Keratinocyte (primary cell): ENCODE measurements at regions not wholly inside any gene's neighbourhood (a gene's known extent, or its start where the extent isn't known, plus 50 kb on each side); places are given as distances from the start of the nearest gene placed in this dataset.

Source experiments
- DNase-seq: peaks from one replicate; pipeline ENCODE4 v3.0.0-alpha.2; 2011; ENCODE audit warnings: low read depth, missing footprints, low spot score
- FAIRE-seq: peaks from 2 replicates; lab custom pipeline; 2011; peaks lifted over from hg19 to GRCh38; lab: Jason Lieb, UNC
- H2AFZ ChIP-seq: 2 replicates; pipeline ENCODE4 v1.6.0; 2012; ENCODE audit warnings: low read length, control low read depth, inconsistent platforms; ENCODE audit not compliant: control insufficient read depth
- H3K27ac ChIP-seq: 2 replicates; pipeline ENCODE4 v1.5.1; 2011; ENCODE audit warnings: low read length; ENCODE audit not compliant: control insufficient read depth, insufficient read depth
- H3K27me3 ChIP-seq: 3 replicates; pipeline ENCODE4 v1.6.0; 2011; ENCODE audit warnings: low read length; ENCODE audit not compliant: control insufficient read depth, insufficient read depth; ENCODE audit errors: extremely low read depth
- H3K36me3 ChIP-seq, 2 experiments: 2 replicates in 1 of 2; 3 replicates in 1 of 2; pipeline ENCODE4 v1.5.1; 2011; ENCODE audit warnings: low read length in 2 of 2, mild to moderate bottlenecking in 1 of 2; ENCODE audit not compliant: control insufficient read depth in 2 of 2, insufficient read depth in 2 of 2; ENCODE audit errors: extremely low read depth in 1 of 2
- H3K4me1 ChIP-seq: 3 replicates; pipeline ENCODE4 v1.5.1; 2011; ENCODE audit warnings: low read length; ENCODE audit not compliant: control insufficient read depth, insufficient read depth; ENCODE audit errors: extremely low read depth
- H3K4me2 ChIP-seq: 3 replicates; pipeline ENCODE4 v1.6.0; 2011; ENCODE audit warnings: low read depth, low read length; ENCODE audit not compliant: control insufficient read depth, insufficient read depth; ENCODE audit errors: extremely low read depth
- H3K4me3 ChIP-seq, 3 experiments: fragments of 200-600 bp in 1 of 3; sonication (generic) in 1 of 3; 2 replicates in 2 of 3; 3 replicates in 1 of 3; pipeline ENCODE4 v1.5.1; 2011 to 2016; ENCODE audit warnings: low read length in 3 of 3, mild to moderate bottlenecking in 3 of 3, control low read depth in 2 of 3, inconsistent platforms in 1 of 3, low read depth in 1 of 3, mixed read lengths in 1 of 3, mixed run types in 1 of 3, moderate library complexity in 1 of 3; ENCODE audit not compliant: control insufficient read depth in 2 of 3, insufficient read depth in 2 of 3; ENCODE audit errors: extremely low read depth in 1 of 3
- H3K79me2 ChIP-seq: 2 replicates; pipeline ENCODE4 v1.6.0; 2012; ENCODE audit warnings: low read length; ENCODE audit not compliant: control insufficient read depth, insufficient read depth
- H3K9ac ChIP-seq: 3 replicates; pipeline ENCODE4 v1.6.0; 2011; ENCODE audit warnings: low read length; ENCODE audit not compliant: control insufficient read depth, insufficient read depth; ENCODE audit errors: extremely low read depth
- H3K9me1 ChIP-seq: 3 replicates; pipeline ENCODE4 v1.6.0; 2011; ENCODE audit warnings: low read length; ENCODE audit not compliant: control insufficient read depth, insufficient read depth; ENCODE audit errors: extremely low read depth
- H3K9me3 ChIP-seq: 2 replicates; pipeline ENCODE4 v1.5.1; 2012; ENCODE audit warnings: low read depth, low read length; ENCODE audit not compliant: control insufficient read depth
- H4K20me1 ChIP-seq: 3 replicates; pipeline ENCODE4 v1.6.0; 2011; ENCODE audit warnings: low read length; ENCODE audit not compliant: control insufficient read depth, insufficient read depth; ENCODE audit errors: extremely low read depth
- EZH2 ChIP-seq: IDR thresholded peaks from one replicate; pipeline ENCODE4 v1.6.1; 2012; ENCODE audit warnings: inconsistent platforms, mild to moderate bottlenecking, low read length, moderate library complexity
- dilution Hi-C: fragments of 300-500 bp; cut with MboI; formaldehyde crosslinking; loops from one replicate; pipeline ENCODE4 v1.7.0; 2020; ENCODE audit warnings: low sequenced_read_pairs; ENCODE audit not compliant: extremely low pct_ligation_motif_present
- TF ChIP-seq, protein P1 (sequence below), 3 experiments: IDR thresholded peaks in 1 of 3; conservative IDR thresholded peaks in 1 of 3; optimal IDR thresholded peaks in 1 of 3; 2 replicates in 2 of 3; 3 replicates in 1 of 3; pipeline versions ENCODE3 to v1.5.1; 2011; ENCODE audit warnings: low read length in 3 of 3, mild to moderate bottlenecking in 3 of 3, moderate library complexity in 2 of 3, control low read depth in 1 of 3, inconsistent platforms in 1 of 3; ENCODE audit not compliant: insufficient read depth in 2 of 3; ENCODE audit errors: extremely low read depth in 1 of 3

DNA sequence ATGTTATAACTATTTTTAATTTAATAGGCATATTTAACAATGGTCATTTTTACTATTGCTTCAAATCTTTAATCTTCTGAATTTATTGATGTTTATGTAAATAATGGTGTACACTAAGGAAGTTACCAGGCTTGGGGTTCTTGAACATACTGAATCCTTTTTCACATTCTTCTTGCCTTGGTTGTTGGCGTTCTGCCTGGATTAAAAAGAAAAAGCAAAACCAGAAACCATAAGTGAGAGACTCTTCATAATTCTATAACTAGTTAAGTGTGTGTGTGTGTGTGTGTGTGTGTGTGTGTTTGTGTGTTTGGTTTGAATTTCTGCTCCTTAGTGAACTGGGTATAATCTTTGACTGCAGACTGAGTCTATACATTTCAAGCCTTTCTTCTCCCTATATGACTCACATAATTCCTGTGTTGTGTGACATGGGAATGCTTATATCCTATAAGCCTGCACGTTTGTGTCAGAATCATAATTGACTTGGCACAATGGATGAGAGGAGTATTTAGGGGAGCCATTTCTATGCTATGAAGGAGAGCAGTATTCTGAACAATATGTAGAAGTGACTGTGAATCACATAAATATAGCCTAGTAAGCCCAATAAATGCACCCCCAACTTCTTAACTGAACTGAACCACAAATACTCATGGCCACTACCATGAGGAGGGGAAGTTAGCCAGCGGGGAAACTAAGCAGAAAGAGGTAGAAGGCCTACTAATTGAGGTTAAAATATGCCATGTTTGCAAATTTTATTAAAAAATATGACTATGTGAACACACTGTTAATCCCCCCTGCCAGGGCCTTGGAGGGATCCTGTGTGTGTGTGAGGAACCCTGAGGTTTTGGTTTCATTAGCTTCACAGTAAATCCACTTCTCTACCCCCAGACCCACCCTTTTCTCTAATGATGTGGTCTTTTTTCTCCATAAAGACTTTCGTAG, 425.5 kb downstream of the BCKDHB start:
- Histone ChIP-seq H3K27ac (no peak overlapping the region), H3K9me1 (no peaks in the 10 kb centered on the region), H3K27me3 (no peaks in the 10 kb centered on the region), H3K9me3 (peaks cover 3% of the 10 kb centered on the region), H2AFZ (no peak overlapping the region), H3K9ac (no peak overlapping the region), H3K4me3 (no peak overlapping the region), H4K20me1 (no peaks in the 10 kb centered on the region), H3K79me2 (no peaks in the 10 kb centered on the region), H3K4me1 (peaks cover 3% of the 10 kb centered on the region), H3K4me2 (no peak overlapping the region), H3K36me3 (no peaks in the 10 kb centered on the region)
- FAIRE-seq (peak; percentile 60), DNase-seq (no peak)
- dilution Hi-C loops = no loop called here
- TF ChIP-seq EZH2 = no peak

DNA sequence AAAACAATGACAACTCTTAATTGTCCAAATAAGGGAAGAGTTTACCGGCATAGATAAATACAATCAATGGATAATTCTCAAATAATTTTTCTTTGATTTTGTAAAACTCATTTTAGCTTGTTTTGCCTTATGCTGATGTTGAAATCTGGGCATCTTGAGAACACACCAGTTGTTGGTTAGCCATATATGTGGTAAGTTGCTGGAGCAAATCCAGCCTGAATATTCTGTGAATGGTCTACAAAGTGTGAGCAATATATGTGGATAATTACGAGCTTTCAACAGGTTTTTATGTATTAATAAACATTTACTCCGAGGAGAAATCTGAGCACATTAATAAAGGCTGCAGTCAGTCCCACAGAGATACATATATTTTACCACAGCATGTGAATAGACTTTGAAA, 423.6 kb downstream of the BCKDHB start:
- Histone ChIP-seq H3K27ac (no peak overlapping the region), H3K79me2 (no peaks in the 10 kb centered on the region), H3K27me3 (no peaks in the 10 kb centered on the region), H3K9me1 (no peaks in the 10 kb centered on the region), H4K20me1 (no peaks in the 10 kb centered on the region), H3K9me3 (no peaks in the 10 kb centered on the region), H2AFZ (no peak overlapping the region), H3K9ac (no peak overlapping the region), H3K36me3 (no peaks in the 10 kb centered on the region), H3K4me2 (no peak overlapping the region), H3K4me1 (peaks cover 3% of the 10 kb centered on the region), H3K4me3 (no peak overlapping the region)
- DNase-seq (no peak), FAIRE-seq (no peak)
- TF ChIP-seq EZH2 = no peak
- TF ChIP-seq, protein P1, sequence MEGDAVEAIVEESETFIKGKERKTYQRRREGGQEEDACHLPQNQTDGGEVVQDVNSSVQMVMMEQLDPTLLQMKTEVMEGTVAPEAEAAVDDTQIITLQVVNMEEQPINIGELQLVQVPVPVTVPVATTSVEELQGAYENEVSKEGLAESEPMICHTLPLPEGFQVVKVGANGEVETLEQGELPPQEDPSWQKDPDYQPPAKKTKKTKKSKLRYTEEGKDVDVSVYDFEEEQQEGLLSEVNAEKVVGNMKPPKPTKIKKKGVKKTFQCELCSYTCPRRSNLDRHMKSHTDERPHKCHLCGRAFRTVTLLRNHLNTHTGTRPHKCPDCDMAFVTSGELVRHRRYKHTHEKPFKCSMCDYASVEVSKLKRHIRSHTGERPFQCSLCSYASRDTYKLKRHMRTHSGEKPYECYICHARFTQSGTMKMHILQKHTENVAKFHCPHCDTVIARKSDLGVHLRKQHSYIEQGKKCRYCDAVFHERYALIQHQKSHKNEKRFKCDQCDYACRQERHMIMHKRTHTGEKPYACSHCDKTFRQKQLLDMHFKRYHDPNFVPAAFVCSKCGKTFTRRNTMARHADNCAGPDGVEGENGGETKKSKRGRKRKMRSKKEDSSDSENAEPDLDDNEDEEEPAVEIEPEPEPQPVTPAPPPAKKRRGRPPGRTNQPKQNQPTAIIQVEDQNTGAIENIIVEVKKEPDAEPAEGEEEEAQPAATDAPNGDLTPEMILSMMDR (optimal IDR thresholded peaks at IDR 0.05 in 1 of 3, IDR thresholded peaks at IDR 0.05 in 1 of 3, conservative IDR thresholded peaks at IDR 0.05 in 1 of 3; ENCODE audit: extremely low read depth in 1 of 3, insufficient read depth in 2 of 3, low read length in 3 of 3) = no peak
- dilution Hi-C loops = no loop called here
